Common myeloid progenitor, CD34-positive (primary cell): ENCODE measurements at regions not wholly inside any gene's neighbourhood (a gene's known extent, or its start where the extent isn't known, plus 50 kb on each side); places are given as distances from the start of the nearest gene placed in this dataset.

Experiments
- CTCF ChIA-PET: fragments of 350-600 bp; sonication (Branson Sonifier 250); formaldehyde crosslinking; loops from one replicate; lab custom pipeline; 2021; ENCODE audit warnings: antibody characterized with exemption; lab: Charles Lee
- POLR2A ChIA-PET: fragments of 350-600 bp; sonication (Branson Sonifier 250); formaldehyde crosslinking; loops from one replicate; lab custom pipeline; 2021; ENCODE audit warnings: antibody characterized with exemption; lab: Charles Lee
- DNase-seq, 3 donors: peaks; one replicate each; pipeline versions ENCODE4 v3.0.0 to v3.0.0-alpha.2; 2013
- H3K27ac ChIP-seq, 2 experiments: 1 replicate in 1 of 2; 2 replicates in 1 of 2; pipeline ENCODE4 v1.7.0; 2013; ENCODE audit warnings: inconsistent platforms in 2 of 2, low read length in 2 of 2, mild to moderate bottlenecking in 2 of 2, low read depth in 1 of 2, moderate library complexity in 1 of 2; ENCODE audit not compliant: severe bottlenecking in 2 of 2, insufficient read depth in 1 of 2, poor library complexity in 1 of 2
- H3K27me3 ChIP-seq, 5 experiments: replicated peaks in 2 of 5; 1 replicate in 3 of 5; 2 replicates in 2 of 5; pipeline versions ENCODE4 v1.6.1 to v1.7.0; 2013; ENCODE audit warnings: low read length in 4 of 5, mild to moderate bottlenecking in 2 of 5, moderate library complexity in 2 of 5, inconsistent platforms in 1 of 5; ENCODE audit not compliant: insufficient read depth in 5 of 5, control insufficient read depth in 4 of 5
- H3K36me3 ChIP-seq, 4 experiments: 1 replicate in 2 of 4; 2 replicates in 2 of 4; pipeline versions ENCODE4 v1.6.1 to v1.7.0; 2013; ENCODE audit warnings: low read length in 3 of 4, control low read depth in 1 of 4, mild to moderate bottlenecking in 1 of 4; ENCODE audit not compliant: control insufficient read depth in 4 of 4, insufficient read depth in 4 of 4
- H3K4me1 ChIP-seq, 4 experiments: 1 replicate in 3 of 4; 2 replicates in 1 of 4; pipeline versions ENCODE4 v1.6.1 to v1.7.1; 2013; ENCODE audit warnings: low read length in 3 of 4, mild to moderate bottlenecking in 3 of 4, control low read depth in 1 of 4, inconsistent platforms in 1 of 4, moderate library complexity in 1 of 4; ENCODE audit not compliant: control insufficient read depth in 4 of 4, insufficient read depth in 4 of 4; ENCODE audit errors: control extremely low read depth in 1 of 4
- H3K4me3 ChIP-seq, 7 experiments: 1 replicate in 4 of 7; 2 replicates in 3 of 7; pipeline versions ENCODE4 v1.5.1 to v1.7.0; 2013; ENCODE audit warnings: mild to moderate bottlenecking in 7 of 7, low read length in 6 of 7, moderate library complexity in 6 of 7, inconsistent platforms in 2 of 7, low read depth in 2 of 7, control low read depth in 1 of 7; ENCODE audit not compliant: insufficient read depth in 4 of 7, control insufficient read depth in 1 of 7; ENCODE audit errors: extremely low read depth in 1 of 7
- H3K9me3 ChIP-seq, 5 experiments: 1 replicate in 4 of 5; 2 replicates in 1 of 5; pipeline versions ENCODE4 v1.6.1 to v1.7.1; 2013; ENCODE audit warnings: low read length in 4 of 5, mild to moderate bottlenecking in 2 of 5, inconsistent platforms in 1 of 5, low read depth in 1 of 5, moderate library complexity in 1 of 5; ENCODE audit not compliant: control insufficient read depth in 4 of 5, insufficient read depth in 2 of 5; ENCODE audit errors: control extremely low read depth in 1 of 5
- WGBS: methylation state at CpG from one replicate; pipeline ENCODE4 v1.1.5; 2013; ENCODE audit not compliant: insufficient coverage; 5-methylcytosine and 5-hydroxymethylcytosine counted together

GRCh38 chr1:14011132-14011531 lies 311.1 kb downstream of the PRDM2 start:
- Histone ChIP-seq H3K36me3 (no peaks in the 10 kb centered on the region), H3K27me3 (peaks cover 0 to 10% (median 2%) of the 10 kb centered on the region in 5 experiments), H3K4me1 (no peaks in the 10 kb centered on the region), H3K9me3 (no peaks in the 10 kb centered on the region), H3K27ac (no peak overlapping the region), H3K4me3 (no peak overlapping the region)
- 82% methylated on average over 8 of the region's 9 CpGs for WGBS
- CTCF ChIA-PET, result no interaction called here
- DNase-seq, result no peak
- POLR2A ChIA-PET, result no interaction called here

GRCh38 chr1:14011888-14012287 lies 311.9 kb downstream of the PRDM2 start:
- H3K27me3 ChIP-seq, result peaks cover 0 to 12% (median 2%) of the 10 kb centered on the region in 5 experiments
- ChIA-PET CTCF (no interaction called here), POLR2A (no interaction called here)
- H3K4me1 ChIP-seq, result no peaks in the 10 kb centered on the region
- H3K9me3 ChIP-seq, result no peaks in the 10 kb centered on the region
- H3K4me3 ChIP-seq, result no peak overlapping the region
- H3K27ac ChIP-seq, result no peak overlapping the region
- no peak for DNase-seq
- H3K36me3 ChIP-seq, result no peaks in the 10 kb centered on the region

DNA sequence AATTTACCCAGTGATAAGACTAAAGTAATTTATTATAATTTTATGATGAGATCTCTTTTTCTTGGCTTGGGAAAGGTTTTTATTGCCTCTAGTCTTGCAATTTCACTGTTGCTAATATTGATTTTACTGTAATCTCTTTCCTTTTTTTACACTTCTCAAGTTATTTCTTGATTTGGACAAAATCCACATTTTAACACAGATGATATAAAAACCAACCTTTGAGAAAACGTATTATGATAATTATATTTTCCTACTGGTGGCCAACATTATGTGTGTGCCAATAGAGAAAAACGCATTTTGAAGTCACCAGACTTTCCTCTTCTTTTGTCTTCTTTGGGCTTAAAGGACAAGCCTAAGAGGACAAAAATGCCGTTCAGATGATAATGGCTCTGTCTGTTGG lies 314.9 kb downstream of the PRDM2 start:
- ChIA-PET CTCF (no interaction called here), POLR2A (no interaction called here)
- DNase-seq, result no peak
- no peak overlapping the region for H3K4me3 ChIP-seq
- 89% methylated on average over 3 of the region's 3 CpGs for WGBS
- no peaks in the 10 kb centered on the region for H3K4me1 ChIP-seq
- H3K36me3 ChIP-seq, result no peaks in the 10 kb centered on the region
- H3K27me3 ChIP-seq, result peaks cover 2 to 14% (median 2%) of the 10 kb centered on the region in 5 experiments
- H3K27ac ChIP-seq, result no peak overlapping the region
- H3K9me3 ChIP-seq, result peaks cover 0 to 2% (median 0%) of the 10 kb centered on the region in 5 experiments

DNA sequence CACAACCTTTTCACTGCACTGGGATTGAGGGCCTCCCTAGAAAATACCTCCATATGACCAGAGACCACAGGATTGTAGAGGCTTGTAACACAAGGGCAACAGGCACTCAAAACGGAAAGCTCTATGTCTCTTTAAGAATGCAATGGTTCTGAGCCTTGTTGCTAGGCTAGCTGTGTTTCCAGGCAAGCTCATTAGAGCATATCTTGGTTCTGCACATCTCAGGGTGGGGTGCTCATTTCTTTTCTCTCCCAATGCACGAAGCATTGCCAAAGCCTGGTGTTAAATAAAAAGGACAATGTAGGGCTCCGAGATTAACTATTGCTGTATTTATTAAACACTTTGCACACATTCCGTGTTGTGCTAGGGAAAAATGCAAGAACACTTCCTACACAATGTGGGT lies 315.9 kb downstream of the PRDM2 start:
- no peaks in the 10 kb centered on the region for H3K4me1 ChIP-seq
- CTCF ChIA-PET, result no interaction called here
- POLR2A ChIA-PET, result no interaction called here

DNA sequence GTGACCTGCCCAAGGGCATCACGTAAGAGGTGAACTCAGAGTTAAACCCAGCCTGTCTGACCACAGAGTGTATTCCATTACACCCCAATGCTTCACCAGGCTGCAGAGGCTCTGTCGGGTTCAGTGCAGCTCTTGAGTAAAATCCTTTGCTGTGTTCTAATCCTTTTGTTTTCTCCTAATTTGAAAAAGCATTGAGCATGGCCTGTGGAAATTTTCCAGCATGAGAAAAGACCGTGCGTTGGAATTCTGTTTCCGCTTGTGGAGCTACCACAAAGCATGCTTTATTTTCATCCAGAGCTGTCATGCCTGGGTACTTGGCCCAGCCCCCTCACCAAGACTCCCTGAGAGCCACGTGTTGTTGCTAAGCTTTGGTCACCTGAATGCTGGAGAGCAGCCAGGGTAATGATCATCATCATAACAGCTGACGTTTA lies 317.6 kb downstream of the PRDM2 start:
- ChIA-PET CTCF (no interaction called here), POLR2A (no interaction called here)
- 63% methylated on average over 7 of the region's 7 CpGs for WGBS
- Histone ChIP-seq H3K36me3 (no peaks in the 10 kb centered on the region), H3K4me1 (no peaks in the 10 kb centered on the region), H3K4me3 (no peak overlapping the region), H3K27ac (no peak overlapping the region), H3K9me3 (peaks cover 0 to 2% (median 0%) of the 10 kb centered on the region in 5 experiments), H3K27me3 (peaks cover 2 to 15% (median 2%) of the 10 kb centered on the region in 5 experiments)
- no peak for DNase-seq

More for the DNA sequence above, 315.9 kb downstream of the PRDM2 start:
- Histone ChIP-seq H3K36me3 (no peaks in the 10 kb centered on the region), H3K27me3 (peaks cover 2 to 15% (median 2%) of the 10 kb centered on the region in 5 experiments), H3K4me3 (no peak overlapping the region), H3K27ac (no peak overlapping the region), H3K9me3 (peaks cover 0 to 2% (median 0%) of the 10 kb centered on the region in 5 experiments)
- whole genome bisulfite sequencing, result 90% methylated on average over 2 of the region's 4 CpGs
- no peak for DNase-seq

DNA sequence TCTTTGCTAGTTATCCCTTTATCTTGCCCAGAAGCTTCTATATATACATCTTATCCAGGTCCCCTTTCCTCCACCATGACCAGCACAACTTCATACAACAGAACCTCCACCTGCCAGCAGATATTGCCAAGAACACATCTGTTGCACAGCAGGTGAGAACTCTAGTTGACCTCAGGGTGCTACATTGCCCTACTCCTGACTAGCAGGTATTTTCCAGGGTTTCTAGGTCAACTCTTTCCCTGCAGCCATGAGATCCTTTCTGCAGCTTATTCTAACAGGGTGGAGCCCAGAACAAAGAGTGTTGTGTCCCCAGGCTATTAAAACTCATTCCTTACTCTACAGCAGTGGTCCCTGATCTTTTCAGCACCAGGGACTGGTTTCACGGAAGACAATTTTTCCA lies 319.5 kb downstream of the PRDM2 start:
- H3K27me3 ChIP-seq, result peaks cover 0 to 9% (median 2%) of the 10 kb centered on the region in 5 experiments
- H3K27ac ChIP-seq, result no peak overlapping the region
- no CpG with 5 or more reads among the region's 1 CpG for WGBS
- DNase-seq, result no peak
- H3K36me3 ChIP-seq, result no peaks in the 10 kb centered on the region
- H3K4me3 ChIP-seq, result no peak overlapping the region
- POLR2A ChIA-PET, result no interaction called here
- CTCF ChIA-PET, result no interaction called here
- peaks cover 0 to 2% (median 0%) of the 10 kb centered on the region in 5 experiments for H3K9me3 ChIP-seq
- H3K4me1 ChIP-seq, result no peaks in the 10 kb centered on the region

- Histone ChIP-seq H3K4me3 (no peak overlapping the region), H3K27ac (no peak overlapping the region), H3K4me1 (no peaks in the 10 kb centered on the region), H3K27me3 (peaks cover 0 to 8% (median 2%) of the 10 kb centered on the region in 5 experiments), H3K36me3 (no peaks in the 10 kb centered on the region), H3K9me3 (peaks cover 0 to 2% (median 0%) of the 10 kb centered on the region in 5 experiments)
- CTCF ChIA-PET, result no interaction called here
- POLR2A ChIA-PET, result no interaction called here
- 84% methylated on average over 2 of the region's 2 CpGs for WGBS
- no peak for DNase-seq
Measured at GRCh38 chr1:14020006-14020405, 320.0 kb downstream of the PRDM2 start.
